DND-41 (cell line): ENCODE measurements at regions not wholly inside any gene's neighbourhood (a gene's known extent, or its start where the extent isn't known, plus 50 kb on each side); places are given as distances from the start of the nearest gene placed in this dataset.

Experiments used
- ATAC-seq: fragments of 200-7000 bp; cut with Tn5 transposase; 3 replicates; pipeline ENCODE4 v1.9.1; 2021; ENCODE audit warnings: low read depth; ENCODE audit not compliant: insufficient read depth
- DNase-seq: peaks from one replicate; pipeline ENCODE4 v3.0.0-alpha.2; 2020
- H2AFZ ChIP-seq: 2 replicates; pipeline ENCODE4 v1.6.0; 2012; ENCODE audit warnings: low read depth, low read length
- H3K27ac ChIP-seq: 2 replicates; pipeline ENCODE4 v1.5.1; 2012; ENCODE audit warnings: low read length, inconsistent platforms
- H3K27me3 ChIP-seq: fragments of 200-600 bp; sonication (generic); 2 replicates; pipeline ENCODE4 v1.6.0; 2012; ENCODE audit warnings: low read length, mild to moderate bottlenecking, inconsistent platforms; ENCODE audit not compliant: insufficient read depth, poor library complexity
- H3K36me3 ChIP-seq: 2 replicates; pipeline ENCODE4 v1.5.1; 2012; ENCODE audit warnings: low read length, inconsistent platforms; ENCODE audit not compliant: insufficient read depth
- H3K4me1 ChIP-seq: 2 replicates; pipeline ENCODE4 v1.5.1; 2012; ENCODE audit warnings: mild to moderate bottlenecking, low read length; ENCODE audit not compliant: insufficient read depth
- H3K4me2 ChIP-seq: 2 replicates; pipeline ENCODE4 v1.6.0; 2012; ENCODE audit warnings: mild to moderate bottlenecking, moderate library complexity, low read length, inconsistent platforms; ENCODE audit not compliant: insufficient read depth
- H3K4me3 ChIP-seq, 2 experiments: fragments of 200-600 bp in 1 of 2; shearing (Covaris generic) in 1 of 2; 2 replicates each; pipeline ENCODE4 v1.5.1; 2012 to 2016; ENCODE audit warnings: inconsistent platforms in 2 of 2, low read length in 2 of 2, mild to moderate bottlenecking in 2 of 2, low read depth in 1 of 2, moderate library complexity in 1 of 2
- H3K79me2 ChIP-seq: 2 replicates; pipeline ENCODE4 v1.6.0; 2012; ENCODE audit warnings: low read length, inconsistent platforms; ENCODE audit not compliant: insufficient read depth
- H3K9ac ChIP-seq: 2 replicates; pipeline ENCODE4 v1.6.0; 2012; ENCODE audit warnings: low read depth, mild to moderate bottlenecking, inconsistent platforms, low read length, moderate library complexity
- H3K9me3 ChIP-seq: 2 replicates; pipeline ENCODE4 v1.5.1; 2012; ENCODE audit warnings: low read length, moderate library complexity, mild to moderate bottlenecking, inconsistent platforms; ENCODE audit not compliant: insufficient read depth, severe bottlenecking
- H4K20me1 ChIP-seq: 2 replicates; pipeline ENCODE4 v1.6.0; 2012; ENCODE audit warnings: low read length; ENCODE audit not compliant: insufficient read depth
- CTCF ChIP-seq: IDR thresholded peaks from 2 replicates; pipeline ENCODE4 v1.5.1; 2012; ENCODE audit warnings: borderline replicate concordance, low read length, moderate library complexity, mild to moderate bottlenecking; ENCODE audit not compliant: poor library complexity, severe bottlenecking; ENCODE audit errors: extremely low read depth
- EZH2 ChIP-seq: IDR thresholded peaks from 3 replicates; pipeline ENCODE4 v1.6.1; 2012; ENCODE audit warnings: borderline replicate concordance, low read depth, mild to moderate bottlenecking, moderate library complexity, low read length, inconsistent platforms; ENCODE audit not compliant: severe bottlenecking

- Histone ChIP-seq H3K36me3 (no peaks in the 10 kb centered on the region), H3K4me2 (no peak overlapping the region), H2AFZ (no peak overlapping the region), H3K4me1 (no peaks in the 10 kb centered on the region), H4K20me1 (no peaks in the 10 kb centered on the region), H3K27ac (no peak overlapping the region), H3K9ac (no peak overlapping the region), H3K79me2 (no peaks in the 10 kb centered on the region), H3K27me3 (peaks cover 7% of the 10 kb centered on the region), H3K4me3 (no peak overlapping the region), H3K9me3 (no peaks in the 10 kb centered on the region)
- no peak for DNase-seq
- TF ChIP-seq EZH2, result no peak
- TF ChIP-seq CTCF, result no peak
- ATAC-seq, result no peak
These were observed 51.1 kb upstream of the MVB12B start for GRCh38 chr9:126275386-126276001.

- Histone ChIP-seq H3K9me3 (no peaks in the 10 kb centered on the region), H3K79me2 (no peaks in the 10 kb centered on the region), H2AFZ (no peak overlapping the region), H4K20me1 (no peaks in the 10 kb centered on the region), H3K27ac (no peak overlapping the region), H3K4me1 (no peaks in the 10 kb centered on the region), H3K4me2 (no peak overlapping the region), H3K36me3 (no peaks in the 10 kb centered on the region), H3K9ac (no peak overlapping the region), H3K27me3 (peaks cover 9% of the 10 kb centered on the region), H3K4me3 (no peak overlapping the region)
- ATAC-seq, result no peak
- TF ChIP-seq EZH2 (no peak), CTCF (no peak)
- no peak for DNase-seq
These were observed 50.4 kb upstream of the MVB12B start for GRCh38 chr9:126276056-126276728.
